GM10248 (cell line): ENCODE measurements at regions not wholly inside any gene's neighbourhood (a gene's known extent, or its start where the extent isn't known, plus 50 kb on each side); places are given as distances from the start of the nearest gene placed in this dataset.
"Not testable (repeated sequence)": the region's sequence is repeated elsewhere in the genome, so short reads cannot be mapped to it uniquely, and the experiment has no call there.

Source experiments
- CTCF ChIA-PET: fragments of 300-600 bp; sonication (Branson Sonifier 250); formaldehyde crosslinking; extraction: SDS; loops from one replicate; lab custom pipeline; 2021; ENCODE audit warnings: antibody characterized with exemption; lab: Yijun Ruan, JAX
- POLR2A ChIA-PET: fragments of 350-650 bp; sonication (Branson Sonifier 250); formaldehyde crosslinking; extraction: SDS; loops from one replicate; lab custom pipeline; 2020; ENCODE audit warnings: antibody characterized with exemption; lab: Yijun Ruan, JAX
- DNase-seq: peaks from one replicate; pipeline ENCODE4 v3.0.0; 2012; ENCODE audit errors: extremely low spot score
- TF ChIP-seq, protein P1 (sequence below): IDR thresholded peaks from 2 replicates; pipeline ENCODE4 v1.5.1; 2012; ENCODE audit warnings: mild to moderate bottlenecking, low read depth; ENCODE audit errors: extremely low read depth, missing control alignments, control extremely low read depth

DNA sequence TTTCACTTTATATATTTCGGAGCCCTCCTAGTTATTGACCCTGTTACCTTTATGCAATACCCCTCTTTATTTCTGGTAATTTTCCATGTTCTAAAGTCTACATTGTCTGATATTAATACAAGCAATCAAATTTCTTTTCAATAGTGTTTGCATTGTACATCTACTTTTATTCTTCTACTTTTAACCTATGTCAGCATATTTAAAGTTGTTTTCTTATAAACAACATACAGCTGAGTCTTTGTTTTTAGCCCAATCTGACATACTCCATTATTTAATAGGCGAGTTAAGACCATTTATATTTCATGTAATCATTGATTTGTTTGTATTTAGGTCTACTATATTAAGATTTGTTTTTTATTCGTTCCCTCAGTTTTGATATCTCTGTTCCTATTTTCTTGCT lies 108.5 kb upstream of the SPACA7 start:
- TF ChIP-seq, protein P1, sequence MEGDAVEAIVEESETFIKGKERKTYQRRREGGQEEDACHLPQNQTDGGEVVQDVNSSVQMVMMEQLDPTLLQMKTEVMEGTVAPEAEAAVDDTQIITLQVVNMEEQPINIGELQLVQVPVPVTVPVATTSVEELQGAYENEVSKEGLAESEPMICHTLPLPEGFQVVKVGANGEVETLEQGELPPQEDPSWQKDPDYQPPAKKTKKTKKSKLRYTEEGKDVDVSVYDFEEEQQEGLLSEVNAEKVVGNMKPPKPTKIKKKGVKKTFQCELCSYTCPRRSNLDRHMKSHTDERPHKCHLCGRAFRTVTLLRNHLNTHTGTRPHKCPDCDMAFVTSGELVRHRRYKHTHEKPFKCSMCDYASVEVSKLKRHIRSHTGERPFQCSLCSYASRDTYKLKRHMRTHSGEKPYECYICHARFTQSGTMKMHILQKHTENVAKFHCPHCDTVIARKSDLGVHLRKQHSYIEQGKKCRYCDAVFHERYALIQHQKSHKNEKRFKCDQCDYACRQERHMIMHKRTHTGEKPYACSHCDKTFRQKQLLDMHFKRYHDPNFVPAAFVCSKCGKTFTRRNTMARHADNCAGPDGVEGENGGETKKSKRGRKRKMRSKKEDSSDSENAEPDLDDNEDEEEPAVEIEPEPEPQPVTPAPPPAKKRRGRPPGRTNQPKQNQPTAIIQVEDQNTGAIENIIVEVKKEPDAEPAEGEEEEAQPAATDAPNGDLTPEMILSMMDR, result no peak
- no peak for DNase-seq
- POLR2A ChIA-PET, result no interaction called here
- CTCF ChIA-PET, result no interaction called here

DNA sequence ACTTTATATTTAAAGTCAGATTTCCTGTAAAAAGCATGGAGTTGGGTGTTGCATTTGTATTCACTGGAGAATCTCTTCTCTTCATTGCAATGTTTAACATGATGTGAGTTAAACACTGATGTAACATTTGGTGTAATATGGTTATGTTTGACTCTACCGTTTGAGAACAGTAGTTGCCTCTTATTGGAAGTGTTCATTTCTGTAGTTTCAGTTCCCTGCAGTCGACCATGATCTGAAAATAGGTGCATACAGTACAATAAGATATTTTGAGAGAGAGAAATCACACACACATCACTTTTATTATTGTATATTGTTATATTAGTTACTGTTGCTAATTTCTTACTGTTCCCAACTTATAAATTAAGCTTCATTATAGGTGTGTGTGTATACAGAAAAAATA lies 105.2 kb upstream of the SPACA7 start:
- ChIA-PET CTCF (no interaction called here), POLR2A (no interaction called here)
- TF ChIP-seq, protein P1, result no peak
- no peak for DNase-seq

DNA sequence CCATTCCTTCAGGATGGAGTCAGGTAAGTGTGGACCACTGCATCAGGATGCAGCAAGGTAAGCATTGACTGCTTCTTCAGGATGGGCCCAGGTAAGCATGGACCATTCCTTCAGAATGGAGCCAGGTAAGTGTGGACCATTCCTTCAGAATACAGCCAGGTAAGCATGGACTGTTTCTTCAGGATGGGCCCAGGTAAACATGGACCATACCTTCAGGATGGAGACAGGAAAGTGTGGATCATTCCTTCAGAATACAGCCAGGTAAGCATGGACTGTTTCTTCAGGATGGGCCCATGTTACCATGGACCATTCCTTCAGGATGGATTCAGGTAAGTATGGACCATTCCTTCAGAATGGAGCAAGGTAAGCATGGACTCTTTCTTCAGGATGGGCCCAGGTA lies 89.4 kb upstream of the SPACA7 start:
- DNase-seq, POLR2A ChIA-PET, CTCF ChIA-PET: not testable (repeated sequence)

DNA sequence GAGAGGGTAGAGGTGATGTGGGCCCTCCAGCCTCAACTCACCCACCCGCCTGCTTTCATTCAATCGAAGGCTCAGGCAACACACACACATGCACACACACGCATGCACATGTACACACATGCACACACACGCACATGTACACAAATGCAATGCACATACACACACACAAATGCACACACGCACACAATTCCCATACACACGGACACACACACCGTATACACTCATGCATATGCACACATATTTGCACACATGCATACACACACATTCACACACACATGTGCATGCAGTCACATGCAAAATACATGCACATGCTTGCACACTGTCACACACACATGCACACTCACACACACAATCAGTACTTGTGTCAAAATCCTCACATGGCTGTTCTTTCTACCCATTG lies 55.9 kb upstream of the SPACA7 start:
- CTCF ChIA-PET, result interaction anchor here (0.9 kb wide), 1 partner anchor 229 kb away, joined by 3 read pairs; no protein-coding TSS in a partner anchor
- DNase-seq, result no peak
- POLR2A ChIA-PET, result no interaction called here
- TF ChIP-seq, protein P1, result no peak

DNA sequence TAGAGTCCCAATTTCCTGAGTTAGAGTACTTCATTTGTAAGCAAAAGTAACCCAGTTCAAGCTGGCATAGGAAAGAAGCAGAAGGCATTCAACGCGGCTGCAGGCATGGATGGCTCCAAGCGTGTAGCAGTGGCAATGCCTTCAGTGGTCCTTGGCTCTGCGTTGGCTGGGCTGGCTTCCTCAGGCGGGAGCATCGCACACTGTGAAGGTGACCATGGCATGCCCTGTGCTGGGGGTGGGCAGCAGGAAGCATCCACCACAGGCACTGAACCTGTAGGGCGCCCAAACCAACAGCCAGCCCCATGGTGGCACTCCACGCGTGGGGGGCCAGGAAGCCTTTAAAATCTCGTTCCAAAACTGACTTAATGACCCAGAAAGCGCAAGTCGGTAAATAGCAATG lies 53.6 kb upstream of the SPACA7 start:
- ChIA-PET CTCF (no interaction called here), POLR2A (no interaction called here)
- TF ChIP-seq, protein P1, result no peak
- DNase-seq, result no peak

DNA sequence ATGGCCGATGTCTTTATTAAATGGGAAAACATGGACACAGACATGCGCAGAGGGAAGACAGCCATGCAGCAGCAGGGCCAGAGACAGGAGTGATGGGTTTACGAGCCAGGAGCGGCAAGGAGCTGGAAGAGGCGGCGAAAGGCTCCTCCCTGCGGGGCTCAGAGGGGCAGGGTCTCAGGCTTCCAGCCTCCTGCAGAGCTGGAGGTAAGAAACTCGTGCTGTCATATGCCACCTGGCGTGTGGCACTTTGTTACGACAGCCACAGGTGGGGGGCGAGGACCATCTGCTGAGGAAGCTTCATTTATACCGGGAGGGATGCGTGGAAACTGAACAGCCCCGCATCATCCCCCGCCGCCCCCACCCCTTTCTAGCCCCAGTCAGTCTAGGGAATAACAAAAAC lies 52.0 kb upstream of the SPACA7 start:
- POLR2A ChIA-PET, result no interaction called here
- TF ChIP-seq, protein P1, result no peak
- DNase-seq, result no peak
- CTCF ChIA-PET, result no interaction called here

DNA sequence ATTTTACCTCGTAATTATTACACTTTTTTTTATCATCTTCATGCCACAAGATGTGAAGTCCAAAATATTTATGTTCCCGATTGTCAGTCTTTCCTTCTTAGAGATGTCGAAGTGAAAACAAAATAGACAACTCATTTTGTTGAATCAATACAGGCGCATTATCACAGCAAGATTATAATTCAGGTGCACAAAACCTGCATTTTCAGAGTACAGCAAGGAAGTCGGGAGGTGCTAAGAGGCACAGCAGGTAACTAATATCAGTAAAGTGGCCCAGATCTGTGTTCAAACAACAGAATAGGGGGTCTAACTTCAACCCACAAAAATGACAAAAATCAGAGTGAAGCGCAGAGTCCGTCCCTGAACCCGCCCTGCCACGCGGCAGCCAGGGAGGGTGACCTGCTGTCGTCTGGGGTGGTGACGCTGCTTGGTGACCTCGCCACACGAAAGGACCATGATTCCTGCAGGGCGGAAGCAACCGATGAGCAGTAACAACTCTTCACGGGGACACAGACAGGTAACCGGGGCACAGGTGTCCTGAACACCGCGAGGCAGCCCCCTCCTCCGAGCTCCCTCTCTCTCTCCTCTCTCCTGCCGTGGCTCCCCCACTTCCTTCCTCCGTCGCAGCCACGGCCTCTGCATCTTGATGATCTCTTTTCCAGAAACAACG lies 50.9 kb upstream of the SPACA7 start:
- ChIA-PET CTCF (no interaction called here), POLR2A (no interaction called here)
- TF ChIP-seq, protein P1, result no peak
- DNase-seq, result peak; percentile 5
